ENCODE measurements at regions not wholly inside any gene's neighbourhood (a gene's known extent, or its start where the extent isn't known, plus 50 kb on each side); places are given as distances from the start of the nearest gene placed in this dataset.

DNA sequence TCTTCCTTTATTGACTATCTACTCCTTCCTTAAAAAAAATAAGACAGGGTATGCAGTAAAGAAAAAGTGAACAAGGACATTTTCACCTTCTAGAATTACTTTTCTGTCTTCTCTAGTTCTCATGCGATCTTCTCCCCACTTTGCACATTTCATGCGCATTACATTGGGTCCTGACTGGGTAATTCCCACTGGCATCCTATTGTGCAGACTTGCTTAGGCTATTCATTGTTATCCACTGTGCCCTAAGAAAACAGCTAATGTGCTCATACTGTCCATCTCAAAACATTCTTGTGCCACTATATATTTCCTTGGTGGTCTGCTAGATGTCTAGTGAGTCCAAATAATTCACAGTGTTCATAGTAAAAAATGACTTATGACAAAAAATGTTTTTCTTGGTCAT is 447.4 kb upstream of the ROBO1 start:
- DNase-seq (ENCODE audit: low spot score): no peak

- no peak for DNase-seq (ENCODE audit: low spot score)
These were observed 445.3 kb upstream of the ROBO1 start for GRCh38 chr3:80213086-80213485.

DNA sequence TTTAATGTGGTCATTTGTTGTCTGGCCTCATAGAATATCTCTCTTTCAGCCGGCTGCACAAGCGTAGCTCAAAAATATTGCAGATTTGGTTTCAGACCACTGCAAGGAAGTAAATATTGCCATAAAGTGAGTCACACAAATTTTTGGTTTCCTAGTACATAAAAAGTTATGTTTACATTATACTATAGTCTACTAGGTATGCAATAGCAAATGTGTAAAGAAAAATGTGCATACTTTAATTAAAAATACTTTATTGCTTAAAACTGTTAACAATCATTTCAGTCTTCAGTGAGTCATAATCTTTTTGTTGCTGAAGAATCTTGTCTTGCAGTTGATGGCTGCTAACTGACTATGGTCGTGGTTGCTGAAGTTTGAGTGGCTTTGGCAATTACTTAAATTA is 425.1 kb upstream of the ROBO1 start:
- no peak for DNase-seq (ENCODE audit: low spot score)

- no peak for DNase-seq (ENCODE audit: low spot score)
These were observed 422.3 kb upstream of the ROBO1 start for GRCh38 chr3:80190051-80190450.

GRCh38 chr3:80187981-80188380 is 420.2 kb upstream of the ROBO1 start:
- no peak for DNase-seq (ENCODE audit: low spot score)

- DNase-seq (ENCODE audit: low spot score): no peak
These were observed 392.2 kb upstream of the ROBO1 start for GRCh38 chr3:80159990-80160506.

DNA sequence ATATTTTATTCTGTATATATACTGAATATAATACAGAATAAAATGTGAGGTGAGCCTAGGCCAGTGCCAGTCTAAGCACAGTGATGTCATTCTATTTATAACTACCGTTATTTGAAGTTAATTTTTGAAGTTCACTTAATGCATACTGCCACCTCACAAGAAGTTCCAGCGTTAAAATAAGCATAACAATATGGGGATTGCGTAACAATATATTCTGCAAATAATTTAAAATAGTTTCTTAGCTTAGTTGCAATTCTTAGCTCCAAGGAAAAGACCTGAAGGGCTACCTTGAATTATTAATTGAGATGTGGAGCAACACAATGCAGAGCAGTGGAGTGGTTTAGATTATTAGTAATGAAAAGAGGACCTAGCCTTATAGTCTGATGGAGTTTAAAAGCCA is 390.5 kb upstream of the ROBO1 start:
- no peak for DNase-seq (ENCODE audit: low spot score)

GRCh38 chr3:80157546-80157945 is 389.7 kb upstream of the ROBO1 start:
- no peak for DNase-seq (ENCODE audit: low spot score)

DNA sequence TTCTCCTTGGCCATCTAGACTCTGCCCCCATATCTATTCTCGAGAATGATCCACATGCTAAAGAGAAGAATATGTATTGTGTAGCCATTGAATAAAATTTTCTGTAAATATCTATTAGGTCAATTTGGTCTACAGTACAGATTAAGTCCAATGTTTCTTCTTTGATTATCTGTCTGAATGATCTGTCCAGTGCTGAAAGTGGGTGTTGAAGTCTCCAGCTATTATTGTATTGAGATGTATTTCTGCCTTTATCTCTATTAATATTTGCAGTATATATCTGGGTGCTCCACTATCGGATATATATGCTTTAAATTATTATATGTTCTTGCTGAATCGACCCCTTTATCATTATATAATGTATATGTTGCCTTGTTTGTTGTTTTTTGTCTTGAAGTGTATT is 384.9 kb upstream of the ROBO1 start:
- DNase-seq (ENCODE audit: low spot score): no peak

GRCh38 chr3:80142714-80143113 is 374.9 kb upstream of the ROBO1 start:
- DNase-seq (ENCODE audit: low spot score): no peak

DNA sequence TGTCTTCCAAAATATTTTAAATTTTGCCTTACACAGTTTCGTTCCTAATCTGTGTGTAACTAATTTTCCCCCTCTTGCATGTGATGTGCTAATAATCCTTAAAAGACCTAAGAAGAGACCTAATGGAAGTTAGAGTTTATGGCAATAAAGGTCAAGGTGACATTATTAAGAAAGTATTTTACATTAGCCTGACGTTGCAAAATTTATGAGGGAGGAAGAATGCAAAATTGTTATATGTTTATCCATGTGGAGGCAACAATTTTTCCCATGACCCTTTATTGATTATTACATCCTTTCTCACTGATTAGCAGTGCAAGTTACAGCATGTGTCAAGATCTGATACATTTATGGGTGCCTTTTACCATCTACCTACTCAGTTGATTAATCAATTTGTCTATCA is 373.8 kb upstream of the ROBO1 start:
- DNase-seq (ENCODE audit: low spot score): no peak

GRCh38 chr3:80116281-80116680 is 348.5 kb upstream of the ROBO1 start:
- DNase-seq (ENCODE audit: low spot score): no peak

GRCh38 chr3:80114694-80115093 is 346.9 kb upstream of the ROBO1 start:
- DNase-seq (ENCODE audit: low spot score): no peak

GRCh38 chr3:80113331-80113730 is 345.5 kb upstream of the ROBO1 start:
- DNase-seq (ENCODE audit: low spot score): no peak

- no peak for DNase-seq (ENCODE audit: low spot score)
These were observed 331.8 kb upstream of the ROBO1 start for GRCh38 chr3:80099559-80100066.

- no peak for DNase-seq (ENCODE audit: low spot score)
These were observed 329.9 kb upstream of the ROBO1 start for GRCh38 chr3:80097674-80098073.

GRCh38 chr3:80096909-80097308 is 329.1 kb upstream of the ROBO1 start:
- DNase-seq (ENCODE audit: low spot score): no peak

DNA sequence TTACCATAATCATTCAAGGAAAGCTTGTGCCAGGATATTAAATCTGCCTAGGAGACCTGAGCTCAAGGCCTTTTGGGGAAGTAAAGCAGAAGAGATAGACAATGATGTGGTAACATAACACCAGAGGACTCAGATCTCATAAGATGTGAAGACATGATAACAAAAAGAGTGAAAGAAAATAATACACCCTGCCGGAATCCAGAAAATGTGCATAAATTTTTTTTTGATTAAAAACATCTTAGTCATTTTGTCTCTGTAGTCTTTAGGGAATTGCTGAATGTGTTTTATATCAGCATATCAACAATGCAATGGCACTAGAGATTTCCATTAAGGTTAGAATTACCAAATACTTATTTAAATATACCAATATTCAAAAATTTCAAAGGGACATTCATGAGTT is 326.8 kb upstream of the ROBO1 start:
- DNase-seq (ENCODE audit: low spot score): no peak

DNA sequence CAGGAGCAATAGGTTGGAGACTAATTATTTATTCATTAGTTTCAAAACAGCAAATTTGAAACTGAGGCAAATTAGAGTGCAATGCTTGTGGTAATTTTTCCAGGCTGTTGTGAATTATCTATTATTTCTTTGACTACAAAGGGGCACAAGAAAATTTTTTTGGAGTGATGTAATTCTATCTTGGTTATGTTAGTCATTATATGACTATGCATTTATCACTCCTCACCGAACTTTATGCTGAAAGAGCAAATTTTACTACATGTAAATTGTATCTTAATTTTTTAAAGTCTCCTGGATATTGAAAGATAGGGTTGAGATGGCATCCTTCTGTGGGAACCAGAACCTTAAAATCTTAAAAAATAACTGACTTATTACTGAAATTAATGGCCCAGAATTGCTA is 320.0 kb upstream of the ROBO1 start:
- DNase-seq (ENCODE audit: low spot score): no peak

GRCh38 chr3:80086426-80086825 is 318.6 kb upstream of the ROBO1 start:
- DNase-seq (ENCODE audit: low spot score): no peak

DNA sequence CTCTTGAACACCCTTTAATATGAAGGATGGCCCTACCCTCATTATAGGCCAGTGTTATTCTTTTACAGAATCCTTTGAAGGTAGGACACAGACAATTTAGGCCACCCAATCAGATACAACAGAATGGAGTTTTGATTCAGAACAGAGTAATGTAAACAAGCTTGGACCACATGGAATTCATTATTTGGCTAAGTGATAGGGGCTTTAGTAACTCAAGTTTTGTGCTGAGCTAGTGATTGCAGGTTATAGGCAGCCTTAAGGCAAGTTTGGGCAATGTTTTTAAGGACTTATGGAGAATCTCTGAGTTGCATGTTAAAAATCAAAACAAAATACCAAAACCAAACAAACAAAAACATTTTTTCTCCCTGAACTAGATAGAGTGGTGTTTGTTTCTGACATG is 312.1 kb upstream of the ROBO1 start:
- no peak for DNase-seq (ENCODE audit: low spot score)

GRCh38 chr3:80068459-80068858 is 300.7 kb upstream of the ROBO1 start:
- DNase-seq (ENCODE audit: low spot score): no peak

DNA sequence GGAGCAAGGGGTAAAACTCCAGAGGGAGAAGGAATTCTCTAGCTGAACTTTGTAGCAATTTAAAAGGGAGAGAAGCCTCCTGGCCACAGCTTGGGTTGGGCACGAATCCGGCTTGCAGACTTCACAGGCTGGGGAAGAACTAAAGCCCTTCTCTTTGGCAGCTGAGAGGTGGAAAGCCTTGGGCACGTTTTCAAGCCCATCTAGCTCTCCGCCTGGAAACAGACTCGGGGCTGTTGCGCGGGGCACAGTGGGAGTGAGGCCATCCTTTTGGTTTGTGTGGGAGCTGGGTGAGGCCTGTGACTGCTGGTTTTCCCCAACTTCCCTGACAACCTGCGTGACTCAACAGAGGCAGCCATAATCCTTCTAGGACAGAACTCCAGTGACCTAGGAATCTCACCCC is 295.7 kb upstream of the ROBO1 start:
- no peak for DNase-seq (ENCODE audit: low spot score)

- no peak for DNase-seq (ENCODE audit: low spot score)
These were observed 292.9 kb upstream of the ROBO1 start for GRCh38 chr3:80060664-80061063.

- no peak for DNase-seq (ENCODE audit: low spot score)
These were observed 287.5 kb upstream of the ROBO1 start for GRCh38 chr3:80055306-80055705.

Measured in putamen (tissue), 1 donor.